ENCODE measurements at regions not wholly inside any gene's neighbourhood (a gene's known extent, or its start where the extent isn't known, plus 50 kb on each side); places are given as distances from the start of the nearest gene placed in this dataset.

GRCh38 chrX:30948626-30949025 is 59.6 kb upstream of the TAB3 start:
- TF ChIP-seq CTCF (conservative IDR thresholded peaks at IDR 0.05) (no peak), ZFX (IDR thresholded peaks at IDR 0.05) (no peak)
